CD4-positive, alpha-beta T cell treated with Interleukin-1 beta for 1 hour (primary cell): ENCODE measurements at regions not wholly inside any gene's neighbourhood (a gene's known extent, or its start where the extent isn't known, plus 50 kb on each side); places are given as distances from the start of the nearest gene placed in this dataset.
"Not testable (repeated sequence)": the region's sequence is repeated elsewhere in the genome, so short reads cannot be mapped to it uniquely, and the experiment has no call there.

Experiments
- DNase-seq, 2 donors: peaks; one replicate each; pipeline ENCODE4 v3.0.0-alpha.2; 2020 to 2022

DNA sequence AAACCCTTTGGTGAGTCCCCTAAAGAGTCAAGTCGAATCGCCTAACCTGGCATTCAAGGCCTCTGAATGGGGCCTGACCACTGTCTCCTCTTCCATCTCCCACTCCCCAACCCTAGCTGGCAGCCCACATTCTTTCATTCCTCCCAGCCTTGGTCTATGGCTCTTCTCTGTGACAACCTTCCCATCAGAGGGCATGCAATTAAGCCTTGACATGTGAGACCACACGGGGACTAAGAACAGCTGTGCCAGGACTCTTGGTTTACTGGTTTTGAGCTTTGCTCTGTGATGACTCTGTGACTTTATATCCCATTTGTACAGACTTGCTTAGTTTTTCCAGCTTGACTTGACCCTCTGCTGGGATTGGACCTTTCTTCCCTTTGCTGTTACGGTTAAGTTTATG is 116.6 kb downstream of the BUB3 start:
- DNase-seq = no peak

DNA sequence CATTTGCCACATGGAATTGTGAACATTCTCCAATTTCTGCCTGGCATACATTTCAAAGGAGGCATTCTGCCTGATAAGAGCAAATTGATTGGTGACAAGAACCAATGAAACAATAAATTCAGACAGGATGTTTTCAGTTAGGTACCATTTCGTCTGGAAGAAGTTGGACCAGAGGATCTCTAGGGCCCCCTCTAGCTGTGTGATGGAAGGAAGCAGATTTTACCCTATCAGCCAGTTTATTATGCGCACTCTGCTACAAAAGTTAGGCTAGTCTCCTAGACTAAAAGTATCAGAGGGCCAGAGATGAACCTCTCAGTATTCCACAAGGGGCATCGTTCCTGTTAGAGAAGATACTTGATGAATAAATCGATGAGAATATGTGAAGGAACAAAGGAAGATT is 118.0 kb downstream of the BUB3 start:
- peak in 1 of 2 donors; percentile 10 for DNase-seq

DNA sequence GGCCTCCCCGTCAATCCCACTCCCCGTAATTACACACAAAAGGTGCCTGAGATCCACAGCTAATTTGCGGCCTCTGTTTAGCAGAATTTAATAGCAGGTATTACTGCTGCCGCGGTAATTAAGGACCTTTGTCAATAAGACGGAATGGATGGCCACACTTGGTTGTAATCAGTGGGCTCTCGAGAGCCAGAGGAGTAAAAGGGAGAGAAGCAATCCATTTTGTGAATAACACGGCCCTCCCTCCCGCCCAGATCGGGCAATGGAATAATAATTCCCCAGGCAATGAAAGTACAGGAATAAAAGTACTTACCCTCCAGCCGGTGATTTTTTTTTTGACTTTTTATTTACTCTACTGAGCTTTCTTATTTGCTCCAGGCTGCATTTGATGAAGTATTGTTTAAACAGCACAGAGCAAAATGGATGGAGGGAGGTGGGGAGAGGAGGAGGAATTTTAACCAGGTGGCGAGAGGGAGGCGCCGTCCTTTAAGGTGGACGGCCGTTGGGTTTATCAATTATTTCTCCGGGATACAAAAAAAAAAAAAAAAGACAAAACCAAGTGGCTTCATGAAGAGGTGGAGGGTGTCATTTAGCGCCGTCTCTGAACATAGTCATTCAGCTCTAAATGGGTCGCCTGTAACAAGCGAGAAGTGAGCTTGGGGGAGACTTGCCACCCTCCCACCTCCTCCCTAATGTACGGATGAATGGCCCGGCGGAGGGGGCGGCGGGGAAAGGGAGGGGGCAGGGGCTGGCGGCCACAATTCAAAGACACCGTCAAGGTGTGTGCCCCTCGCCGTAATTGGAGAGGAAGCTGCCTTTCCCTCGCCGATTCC is 120.3 kb downstream of the BUB3 start:
- no peak for DNase-seq

DNA sequence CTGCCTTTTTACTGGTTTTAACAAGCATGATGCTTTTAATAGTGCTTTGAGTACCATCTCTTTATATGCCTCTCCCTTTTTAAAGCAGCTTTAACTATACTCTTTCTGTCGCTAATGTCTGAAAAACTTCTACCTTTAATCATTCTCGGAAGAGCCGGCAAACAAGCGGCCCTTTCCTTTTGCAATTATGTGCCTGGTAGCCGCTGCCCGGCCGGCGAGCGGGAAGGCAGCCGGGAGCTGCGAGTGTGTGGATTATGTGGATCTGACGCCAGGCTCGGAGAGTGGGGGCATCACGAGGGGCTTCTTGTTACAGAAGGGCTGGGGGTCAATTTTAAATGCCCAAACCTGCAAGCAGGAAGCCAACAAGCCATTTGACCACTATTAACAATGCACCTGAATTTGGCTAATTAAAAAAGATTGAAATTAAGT is 120.9 kb downstream of the BUB3 start:
- no peak for DNase-seq

DNA sequence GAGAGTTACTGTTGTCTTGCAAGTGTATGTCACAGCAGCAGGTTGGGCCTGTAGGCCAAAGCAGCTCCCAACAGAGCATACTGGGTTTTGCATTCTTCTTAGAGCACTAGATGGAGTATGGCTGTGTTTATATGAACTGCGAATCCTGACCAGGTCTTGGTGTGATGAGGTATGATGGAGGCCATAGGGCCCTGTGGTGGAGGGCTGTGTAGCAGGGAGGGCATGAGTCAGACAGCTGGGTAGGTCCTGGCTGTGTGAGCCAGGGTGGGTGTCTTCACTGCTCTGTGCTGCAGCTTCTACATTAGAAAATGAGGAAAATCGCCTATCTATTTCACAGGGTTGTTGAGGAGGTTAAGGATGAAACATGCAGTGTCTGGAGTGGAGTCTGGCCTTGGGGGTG is 124.2 kb downstream of the BUB3 start:
- DNase-seq = no peak

DNA sequence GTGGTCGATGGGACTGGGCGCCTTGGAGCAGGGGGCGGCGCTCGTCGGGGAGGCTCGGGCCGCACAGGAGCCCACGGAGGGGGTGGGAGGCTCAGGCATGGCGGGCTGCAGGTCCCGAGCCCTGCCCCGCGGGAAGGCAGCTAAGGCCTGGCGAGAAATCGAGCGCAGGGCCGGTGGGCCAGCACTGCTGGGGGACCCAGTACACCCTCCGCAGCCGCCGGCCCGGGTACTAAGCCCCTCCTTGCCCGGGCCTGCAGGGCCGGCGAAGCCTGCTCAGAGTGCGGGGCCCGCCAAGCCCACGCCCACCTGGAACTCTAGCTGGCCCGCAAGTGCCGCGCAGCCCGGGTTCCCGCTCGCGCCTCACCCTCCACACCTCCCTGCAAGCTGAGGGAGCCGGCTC is 129.2 kb downstream of the BUB3 start:
- not testable (repeated sequence) for DNase-seq

- no peak for DNase-seq
Measured at GRCh38 chr10:123284022-123284421, 129.8 kb downstream of the BUB3 start.

DNA sequence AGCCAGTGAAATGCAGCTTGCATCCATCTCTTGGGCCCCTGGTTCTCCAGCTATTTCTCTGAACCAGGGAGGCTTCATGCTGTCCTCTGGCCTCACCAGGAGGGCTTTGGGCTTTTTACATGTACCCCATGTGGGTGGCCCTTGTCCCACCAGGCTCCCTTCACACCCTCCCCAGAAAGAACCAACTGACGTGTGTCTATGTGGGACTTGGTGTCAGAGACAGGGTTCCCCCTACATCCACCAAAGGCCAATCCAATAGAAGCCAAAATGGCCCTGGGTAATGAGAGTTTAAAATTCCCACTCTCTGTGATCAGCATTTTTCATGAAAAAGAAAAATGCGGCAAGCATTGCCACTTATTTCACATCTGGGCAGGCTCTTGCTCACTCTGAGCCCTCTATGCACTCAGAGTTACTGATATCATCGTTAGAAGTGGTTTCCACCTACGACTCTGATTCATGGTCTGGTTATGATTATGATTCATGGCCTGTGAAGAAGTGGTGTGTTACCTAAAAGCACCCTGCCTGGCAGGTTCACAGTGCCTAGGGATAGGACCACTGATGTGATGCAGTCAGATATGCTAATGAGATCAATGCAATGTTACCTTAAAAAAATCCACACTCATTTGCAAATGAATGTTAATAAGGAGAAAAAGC is 133.5 kb downstream of the BUB3 start:
- DNase-seq = no peak

- DNase-seq = no peak
Measured at GRCh38 chr10:123289432-123289831, 135.2 kb downstream of the BUB3 start.

- no peak for DNase-seq
Measured at GRCh38 chr10:123294109-123294508, 139.9 kb downstream of the BUB3 start.

DNA sequence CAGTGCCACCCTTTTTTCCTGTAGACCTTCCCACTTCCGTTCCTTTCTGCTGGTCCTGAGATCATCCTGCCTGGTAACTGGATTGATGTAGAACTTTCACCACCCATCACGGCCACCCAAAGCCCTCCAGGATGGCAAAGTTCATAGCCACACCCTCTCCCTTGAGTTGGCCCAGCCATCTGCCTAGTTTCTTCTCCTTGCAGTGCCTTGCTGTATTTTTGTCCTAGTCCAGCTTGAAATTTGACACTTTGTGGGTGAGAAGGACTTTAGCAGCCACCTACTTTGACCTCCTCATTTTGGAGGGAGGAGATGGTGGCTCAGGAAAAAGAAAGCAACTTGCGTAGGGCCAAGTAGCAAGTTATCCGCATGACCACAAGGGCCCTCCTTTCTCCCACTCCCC is 140.7 kb downstream of the BUB3 start:
- DNase-seq = no peak

- peak in 1 of 2 donors; percentile 4 for DNase-seq
Measured at GRCh38 chr10:123295644-123296043, 141.4 kb downstream of the BUB3 start.

DNA sequence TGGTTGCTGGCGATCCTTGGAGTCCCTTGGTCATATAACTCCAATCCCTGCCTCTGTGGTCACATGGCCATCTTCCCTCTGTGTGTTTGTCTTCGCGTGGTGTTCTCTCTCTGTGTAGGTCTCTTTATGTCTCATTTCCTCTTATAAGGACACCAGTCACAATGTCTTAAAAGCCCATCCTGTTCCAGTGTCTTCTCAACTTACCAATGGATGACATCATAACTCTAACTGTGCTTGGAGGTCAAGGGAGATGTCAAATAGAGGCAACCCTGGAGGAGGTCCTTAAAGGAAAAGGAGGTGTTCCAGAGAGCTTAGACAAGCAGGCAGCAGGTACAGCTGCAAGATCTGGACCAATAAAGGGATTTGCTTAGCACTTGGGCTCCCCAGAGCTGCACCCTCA is 143.0 kb downstream of the BUB3 start:
- DNase-seq = no peak

- no peak for DNase-seq
Measured at GRCh38 chr10:123298583-123298982, 144.4 kb downstream of the BUB3 start.

DNA sequence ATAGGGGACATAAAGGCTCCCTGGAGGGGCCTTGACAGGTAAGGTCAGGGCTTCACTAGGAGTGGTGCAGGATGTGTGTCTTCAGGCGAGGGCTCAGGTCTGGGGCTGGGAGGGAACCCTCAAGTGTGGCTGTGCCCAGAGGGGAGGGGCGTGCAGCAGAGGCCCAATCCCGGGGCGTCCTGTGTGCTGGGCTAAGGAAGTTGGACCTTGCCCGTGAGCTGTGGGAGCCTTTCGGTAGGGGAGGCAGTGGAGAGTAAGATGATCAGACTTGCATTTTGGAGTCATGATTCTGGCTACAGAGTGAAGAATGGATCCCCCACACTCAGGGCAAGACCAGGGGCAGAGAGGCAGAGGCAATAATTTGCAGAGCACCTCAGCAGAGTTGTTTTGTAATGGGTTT is 145.4 kb downstream of the BUB3 start:
- DNase-seq = no peak

- no peak for DNase-seq
Measured at GRCh38 chr10:123301077-123301857, 147.1 kb downstream of the BUB3 start.

DNA sequence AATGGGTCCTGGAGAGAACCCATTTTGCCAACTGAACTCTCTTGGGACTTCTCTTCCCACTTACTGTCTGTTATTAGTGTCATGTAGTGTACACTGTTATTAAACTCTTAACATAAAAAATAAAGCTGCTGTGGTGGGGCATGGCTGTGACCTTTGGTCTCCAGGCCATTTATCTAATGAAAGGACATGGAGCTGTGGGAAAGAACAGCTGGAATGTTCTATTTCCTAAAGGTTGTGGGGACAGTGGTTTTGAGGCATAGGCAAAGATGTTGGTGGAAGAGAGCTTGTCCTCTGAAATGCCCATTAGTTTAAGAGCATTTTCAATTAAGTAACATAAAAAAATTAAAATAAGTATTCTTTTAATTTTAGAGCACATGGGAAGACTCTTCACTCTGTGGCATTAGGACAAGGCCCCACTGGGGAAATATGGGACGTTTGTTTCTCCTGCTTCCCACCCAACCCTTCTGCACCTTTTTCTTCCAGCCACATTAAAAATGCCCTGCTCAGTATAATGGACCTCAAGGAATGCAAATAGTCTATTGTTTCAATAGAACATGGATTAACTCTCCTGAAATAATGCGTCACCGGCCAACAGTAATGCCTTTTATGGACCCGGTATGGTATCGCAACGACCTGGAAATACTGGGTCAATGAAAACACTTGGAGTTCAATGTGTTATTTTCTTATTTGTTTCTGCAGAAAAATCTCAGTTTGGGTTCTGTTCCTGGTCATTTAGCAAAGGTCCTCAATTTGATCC is 149.6 kb downstream of the BUB3 start:
- no peak for DNase-seq

DNA sequence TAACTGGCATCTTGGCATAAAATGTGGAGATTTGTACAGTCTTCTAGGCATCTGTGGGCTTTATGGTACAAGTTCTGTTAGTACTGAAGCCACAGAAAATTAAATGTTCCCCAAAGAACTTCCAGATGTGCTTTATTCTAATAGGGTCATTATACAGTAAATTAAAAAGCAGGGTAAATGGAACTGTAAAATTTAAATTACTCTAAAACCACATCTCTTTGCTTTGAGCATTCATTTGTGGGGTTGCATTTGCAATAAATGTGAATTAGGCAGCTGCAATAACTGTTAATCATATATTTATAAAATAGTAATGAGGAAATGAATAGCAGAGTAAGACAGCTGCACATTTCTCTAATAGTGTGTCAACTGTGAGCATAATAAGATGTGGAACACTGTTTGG is 151.5 kb downstream of the BUB3 start:
- no peak for DNase-seq

- no peak for DNase-seq
Measured at GRCh38 chr10:123306290-123306689, 152.1 kb downstream of the BUB3 start.

GRCh38 chr10:123309731-123310130 is 155.5 kb downstream of the BUB3 start:
- no peak for DNase-seq

DNA sequence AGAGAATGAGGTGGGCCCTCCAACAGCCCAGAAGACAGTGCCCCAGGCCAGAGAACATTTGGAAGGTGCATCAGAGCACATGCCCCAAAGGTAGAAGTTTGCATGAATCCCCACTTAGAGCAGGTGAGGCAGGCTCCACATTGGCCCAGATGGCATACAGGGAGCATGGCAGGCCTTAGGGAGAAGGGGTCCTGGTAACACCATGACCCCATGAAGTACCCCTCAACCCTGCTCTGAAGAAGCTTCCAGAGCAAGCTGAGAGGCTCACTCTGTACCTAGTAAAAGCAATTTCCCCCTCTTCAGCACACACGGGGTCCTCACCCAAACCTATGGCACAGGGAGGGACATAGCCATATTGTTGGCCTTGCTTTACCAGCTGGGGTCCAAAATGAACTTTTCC is 162.6 kb downstream of the BUB3 start:
- DNase-seq = no peak

DNA sequence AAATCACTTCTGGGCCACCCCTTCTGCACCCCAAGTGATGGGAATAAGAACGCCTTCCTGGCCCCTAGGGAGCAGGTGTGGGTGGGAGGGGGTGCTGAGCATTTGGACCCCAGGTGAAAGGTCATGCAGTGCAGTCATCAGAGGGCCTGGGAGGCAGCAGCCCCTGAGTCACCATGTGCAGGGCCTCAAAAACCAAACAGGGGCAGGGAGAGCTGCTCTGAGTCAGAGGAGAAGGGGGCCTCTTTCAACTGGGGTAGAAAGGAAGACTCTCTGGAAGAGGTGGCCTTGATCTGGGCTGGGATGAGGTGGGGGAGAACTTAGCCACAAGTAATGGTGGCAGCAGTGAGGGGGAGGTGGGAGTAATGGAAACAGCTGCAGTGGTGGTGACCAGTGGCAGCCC is 164.3 kb downstream of the BUB3 start:
- DNase-seq = no peak

- no peak for DNase-seq
Measured at GRCh38 chr10:123320091-123320490, 165.9 kb downstream of the BUB3 start.
